Panc1 (cell line): ENCODE measurements at regions not wholly inside any gene's neighbourhood (a gene's known extent, or its start where the extent isn't known, plus 50 kb on each side); places are given as distances from the start of the nearest gene placed in this dataset.

ENCODE experiments used
- ATAC-seq: fragments of 200-7000 bp; cut with Tn5 transposase; 2 replicates; pipeline ENCODE4 v1.9.1; 2020; ENCODE audit warnings: mild to moderate bottlenecking, moderate library complexity
- BruUV-seq: library from RNA; stranded (reverse); fragments of 400-500 nt; replicated peaks from 2 replicates; lab custom pipeline; 2021; lab: Mats Ljungman, UMichigan
- CTCF ChIA-PET: fragments of 300-600 bp; sonication (Branson Sonifier 250); formaldehyde crosslinking; loops from one replicate; lab custom pipeline; 2022; ENCODE audit warnings: antibody characterized with exemption; lab: Charles Lee
- POLR2A ChIA-PET: fragments of 300-600 bp; sonication (Branson Sonifier 250); formaldehyde crosslinking; loops from one replicate; lab custom pipeline; 2022; ENCODE audit warnings: antibody characterized with exemption; lab: Charles Lee
- DNase-seq: peaks from one replicate; pipeline ENCODE4 v3.0.0-alpha.2; 2010; ENCODE audit warnings: low read depth, low spot score
- H3K27ac ChIP-seq: 2 replicates; pipeline ENCODE4 v1.5.1; 2011; ENCODE audit warnings: mild to moderate bottlenecking, low read length, inconsistent platforms
- H3K27me3 ChIP-seq: fragments of 200-500 bp; sonication (Bioruptor generic); 2 replicates; pipeline ENCODE4 v1.6.0; 2014; ENCODE audit warnings: low read length, inconsistent platforms; ENCODE audit not compliant: control insufficient read depth, insufficient read depth
- H3K36me3 ChIP-seq: fragments of 200-500 bp; sonication (Bioruptor generic); 2 replicates; pipeline ENCODE4 v1.5.1; 2014; ENCODE audit warnings: inconsistent platforms, mild to moderate bottlenecking, low read length, moderate library complexity; ENCODE audit not compliant: control insufficient read depth, insufficient read depth
- H3K4me1 ChIP-seq: 2 replicates; pipeline ENCODE4 v1.5.1; 2011; ENCODE audit warnings: inconsistent platforms, mild to moderate bottlenecking, low read length, moderate library complexity; ENCODE audit not compliant: control insufficient read depth, insufficient read depth
- H3K4me3 ChIP-seq, 2 experiments: 2 replicates each; pipeline ENCODE4 v1.5.1; 2011 to 2012; ENCODE audit warnings: low read depth in 2 of 2, low read length in 2 of 2, mild to moderate bottlenecking in 2 of 2, inconsistent platforms in 1 of 2, moderate library complexity in 1 of 2
- H3K9me3 ChIP-seq: fragments of 200-500 bp; sonication (Bioruptor generic); 2 replicates; pipeline ENCODE4 v1.5.1; 2014; ENCODE audit warnings: low read depth, mild to moderate bottlenecking, inconsistent platforms, low read length, moderate library complexity; ENCODE audit not compliant: control insufficient read depth, insufficient read depth
- POLR2AphosphoS5 ChIP-seq: IDR thresholded peaks from 2 replicates; pipeline ENCODE4 v1.6.1; 2012; ENCODE audit warnings: mild to moderate bottlenecking, low read depth, low read length, moderate library complexity
- SIN3A ChIP-seq: IDR thresholded peaks from 2 replicates; pipeline ENCODE4 v1.6.1; 2012; ENCODE audit warnings: low read depth, mild to moderate bottlenecking, low read length, moderate library complexity, borderline replicate concordance; ENCODE audit not compliant: insufficient read depth
- TCF7L2 ChIP-seq: IDR thresholded peaks from 2 replicates; pipeline ENCODE4 v1.6.1; 2011; ENCODE audit warnings: mild to moderate bottlenecking, low read depth, low read length, inconsistent platforms
- in situ Hi-C: cut with HindIII; loops from 2 replicates; pipeline ENCODE4 v1.10.0; 2016; ENCODE audit warnings: low sequenced_read_pairs, low pct_unique_long_range_greater_than_20kb
- intact Hi-C: fragments of 100-400 bp; cut with micrococcal nuclease; formaldehyde crosslinking; loops from one replicate; pipeline ENCODE4 v1.10.0; 2022; ENCODE audit not compliant: unreplicated experiment
- TF ChIP-seq, protein P1 (sequence below): fragments of 450-650 bp; IDR thresholded peaks from 2 replicates; pipeline ENCODE4 v1.5.1; 2017; ENCODE audit warnings: mild to moderate bottlenecking
- TF ChIP-seq, protein P2 (sequence below), 2 experiments: IDR thresholded peaks; 2 replicates each; pipeline ENCODE4 v1.6.1; 2011 to 2012; ENCODE audit warnings: low read depth in 2 of 2, control low read depth in 1 of 2, low read length in 1 of 2, mild to moderate bottlenecking in 1 of 2, moderate library complexity in 1 of 2; ENCODE audit not compliant: insufficient read depth in 1 of 2

DNA sequence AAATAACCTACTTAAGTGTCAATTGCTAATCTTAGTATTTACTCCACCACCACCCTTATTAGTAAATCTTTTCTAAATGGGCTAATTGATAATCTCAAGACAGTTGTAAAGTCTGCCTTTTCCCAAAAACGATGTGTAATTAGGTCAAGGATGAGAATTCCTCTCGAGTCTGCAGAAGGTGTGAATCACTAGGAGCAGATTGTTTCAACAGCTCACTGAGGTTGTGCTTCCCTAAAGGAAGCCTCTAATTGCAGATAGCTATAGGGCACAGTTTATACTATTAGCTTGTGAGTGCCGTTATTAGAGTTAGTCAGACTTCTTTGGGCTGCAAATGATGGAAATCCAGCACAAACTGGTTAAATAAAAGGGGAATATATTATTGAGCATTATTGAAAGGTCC, 84.9 kb downstream of the C11orf91 start:
- TF ChIP-seq, protein P1, sequence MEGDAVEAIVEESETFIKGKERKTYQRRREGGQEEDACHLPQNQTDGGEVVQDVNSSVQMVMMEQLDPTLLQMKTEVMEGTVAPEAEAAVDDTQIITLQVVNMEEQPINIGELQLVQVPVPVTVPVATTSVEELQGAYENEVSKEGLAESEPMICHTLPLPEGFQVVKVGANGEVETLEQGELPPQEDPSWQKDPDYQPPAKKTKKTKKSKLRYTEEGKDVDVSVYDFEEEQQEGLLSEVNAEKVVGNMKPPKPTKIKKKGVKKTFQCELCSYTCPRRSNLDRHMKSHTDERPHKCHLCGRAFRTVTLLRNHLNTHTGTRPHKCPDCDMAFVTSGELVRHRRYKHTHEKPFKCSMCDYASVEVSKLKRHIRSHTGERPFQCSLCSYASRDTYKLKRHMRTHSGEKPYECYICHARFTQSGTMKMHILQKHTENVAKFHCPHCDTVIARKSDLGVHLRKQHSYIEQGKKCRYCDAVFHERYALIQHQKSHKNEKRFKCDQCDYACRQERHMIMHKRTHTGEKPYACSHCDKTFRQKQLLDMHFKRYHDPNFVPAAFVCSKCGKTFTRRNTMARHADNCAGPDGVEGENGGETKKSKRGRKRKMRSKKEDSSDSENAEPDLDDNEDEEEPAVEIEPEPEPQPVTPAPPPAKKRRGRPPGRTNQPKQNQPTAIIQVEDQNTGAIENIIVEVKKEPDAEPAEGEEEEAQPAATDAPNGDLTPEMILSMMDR: no peak
- TF ChIP-seq TCF7L2 (no peak), POLR2AphosphoS5 (no peak), SIN3A (no peak)
- TF ChIP-seq, protein P2, sequence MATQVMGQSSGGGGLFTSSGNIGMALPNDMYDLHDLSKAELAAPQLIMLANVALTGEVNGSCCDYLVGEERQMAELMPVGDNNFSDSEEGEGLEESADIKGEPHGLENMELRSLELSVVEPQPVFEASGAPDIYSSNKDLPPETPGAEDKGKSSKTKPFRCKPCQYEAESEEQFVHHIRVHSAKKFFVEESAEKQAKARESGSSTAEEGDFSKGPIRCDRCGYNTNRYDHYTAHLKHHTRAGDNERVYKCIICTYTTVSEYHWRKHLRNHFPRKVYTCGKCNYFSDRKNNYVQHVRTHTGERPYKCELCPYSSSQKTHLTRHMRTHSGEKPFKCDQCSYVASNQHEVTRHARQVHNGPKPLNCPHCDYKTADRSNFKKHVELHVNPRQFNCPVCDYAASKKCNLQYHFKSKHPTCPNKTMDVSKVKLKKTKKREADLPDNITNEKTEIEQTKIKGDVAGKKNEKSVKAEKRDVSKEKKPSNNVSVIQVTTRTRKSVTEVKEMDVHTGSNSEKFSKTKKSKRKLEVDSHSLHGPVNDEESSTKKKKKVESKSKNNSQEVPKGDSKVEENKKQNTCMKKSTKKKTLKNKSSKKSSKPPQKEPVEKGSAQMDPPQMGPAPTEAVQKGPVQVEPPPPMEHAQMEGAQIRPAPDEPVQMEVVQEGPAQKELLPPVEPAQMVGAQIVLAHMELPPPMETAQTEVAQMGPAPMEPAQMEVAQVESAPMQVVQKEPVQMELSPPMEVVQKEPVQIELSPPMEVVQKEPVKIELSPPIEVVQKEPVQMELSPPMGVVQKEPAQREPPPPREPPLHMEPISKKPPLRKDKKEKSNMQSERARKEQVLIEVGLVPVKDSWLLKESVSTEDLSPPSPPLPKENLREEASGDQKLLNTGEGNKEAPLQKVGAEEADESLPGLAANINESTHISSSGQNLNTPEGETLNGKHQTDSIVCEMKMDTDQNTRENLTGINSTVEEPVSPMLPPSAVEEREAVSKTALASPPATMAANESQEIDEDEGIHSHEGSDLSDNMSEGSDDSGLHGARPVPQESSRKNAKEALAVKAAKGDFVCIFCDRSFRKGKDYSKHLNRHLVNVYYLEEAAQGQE (IDR thresholded peaks at IDR 0.05; ENCODE audit: insufficient read depth in 1 of 2, low read depth in 2 of 2, low read length in 1 of 2): no peak
- ATAC-seq: no peak
- no TSS peak for BruUV-seq
- intact Hi-C loops: no loop called here
- CTCF ChIA-PET: no interaction called here
- no peak overlapping the region for H3K27ac ChIP-seq
- peaks cover under 1% of the 10 kb centered on the region; the same call in 1 of the 2 replicates for H3K4me1 ChIP-seq
- no peak for DNase-seq
- H3K9me3 ChIP-seq: no peaks in the 10 kb centered on the region
- POLR2A ChIA-PET: no interaction called here
- H3K27me3 ChIP-seq: no peaks in the 10 kb centered on the region
- no peaks in the 10 kb centered on the region for H3K36me3 ChIP-seq
- in situ Hi-C loops: no loop called here
- no peak overlapping the region for H3K4me3 ChIP-seq

DNA sequence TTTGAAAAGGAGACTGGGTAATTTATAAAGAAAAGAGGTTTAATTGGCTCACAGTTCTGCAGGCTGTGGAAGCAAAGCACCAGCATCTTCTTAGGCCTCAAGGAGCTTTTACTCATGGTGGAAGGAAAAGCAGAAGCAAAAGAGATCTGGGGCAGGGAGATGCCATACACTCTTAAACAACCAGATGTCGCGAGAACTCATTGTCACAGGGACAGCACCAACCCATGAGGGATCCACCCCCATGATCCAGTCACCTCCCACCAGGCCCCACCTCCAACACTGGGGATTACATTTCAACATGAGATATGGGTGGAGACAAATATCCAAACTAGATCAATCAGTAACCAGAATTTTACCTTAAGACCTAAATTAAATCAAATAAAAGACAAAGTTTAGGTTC, 87.2 kb downstream of the C11orf91 start:
- H3K4me1 ChIP-seq: no peaks in the 10 kb centered on the region
- no peaks in the 10 kb centered on the region for H3K36me3 ChIP-seq
- no peak overlapping the region for H3K27ac ChIP-seq
- ChIA-PET CTCF (no interaction called here), POLR2A (no interaction called here)
- no peaks in the 10 kb centered on the region for H3K27me3 ChIP-seq
- H3K4me3 ChIP-seq: no peak overlapping the region
- in situ Hi-C loops (no loop called here), intact Hi-C loops (no loop called here)
- no peaks in the 10 kb centered on the region for H3K9me3 ChIP-seq
- BruUV-seq: no TSS peak
- DNase-seq (no peak), ATAC-seq (no peak)
- TF ChIP-seq TCF7L2 (no peak), SIN3A (no peak), POLR2AphosphoS5 (no peak)
- TF ChIP-seq, protein P2 (IDR thresholded peaks at IDR 0.05; ENCODE audit: insufficient read depth in 1 of 2, low read depth in 2 of 2, low read length in 1 of 2): no peak
- TF ChIP-seq, protein P1: no peak
